OCI-M2 (cell line): ENCODE measurements at regions not wholly inside any gene's neighbourhood (a gene's known extent, or its start where the extent isn't known, plus 50 kb on each side); places are given as distances from the start of the nearest gene placed in this dataset.

Source experiments
- DNase-seq: peaks from one replicate; lab custom pipeline; 2025; ENCODE audit not compliant: unreplicated experiment; lab: John Stamatoyannopoulos, UW

- DNase-seq, result no peak
Measured at GRCh38 chr5:6910950-6911349, 197.7 kb downstream of the TENT4A start.

- no peak for DNase-seq
Measured at GRCh38 chr5:6914347-6914746, 201.1 kb downstream of the TENT4A start.

- DNase-seq, result no peak
Measured at GRCh38 chr5:6915574-6915973, 202.3 kb downstream of the TENT4A start.

- DNase-seq, result no peak
Measured at GRCh38 chr5:6918255-6918654, 205.0 kb downstream of the TENT4A start.

- no peak for DNase-seq
Measured at GRCh38 chr5:6920628-6921256, 207.5 kb downstream of the TENT4A start.

GRCh38 chr5:6926491-6927038 is 213.3 kb downstream of the TENT4A start:
- no peak for DNase-seq

- DNase-seq, result no peak
Measured at GRCh38 chr5:6936031-6936430, 222.8 kb downstream of the TENT4A start.

- no peak for DNase-seq
Measured at GRCh38 chr5:6937677-6938076, 224.4 kb downstream of the TENT4A start.

- no peak for DNase-seq
Measured at GRCh38 chr5:6941631-6942030, 228.4 kb downstream of the TENT4A start.

GRCh38 chr5:6943197-6944112 is 230.2 kb downstream of the TENT4A start:
- no peak for DNase-seq

GRCh38 chr5:6948562-6948961 is 235.3 kb downstream of the TENT4A start:
- no peak for DNase-seq

GRCh38 chr5:6949230-6949629 is 236.0 kb downstream of the TENT4A start:
- no peak for DNase-seq

- no peak for DNase-seq
Measured at GRCh38 chr5:6950250-6950649, 237.0 kb downstream of the TENT4A start.

- DNase-seq, result no peak
Measured at GRCh38 chr5:6950860-6951259, 237.6 kb downstream of the TENT4A start.

GRCh38 chr5:6961123-6961522 is 247.9 kb downstream of the TENT4A start:
- no peak for DNase-seq

- DNase-seq, result no peak
Measured at GRCh38 chr5:6961837-6962635, 248.8 kb downstream of the TENT4A start.

GRCh38 chr5:6976971-6977370 is 263.7 kb downstream of the TENT4A start:
- no peak for DNase-seq

GRCh38 chr5:6979061-6979460 is 265.8 kb downstream of the TENT4A start:
- no peak for DNase-seq

- no peak for DNase-seq
Measured at GRCh38 chr5:6989230-6989629, 276.0 kb downstream of the TENT4A start.

GRCh38 chr5:6994097-6994496 is 280.9 kb downstream of the TENT4A start:
- DNase-seq, result no peak

GRCh38 chr5:6995115-6995514 is 281.9 kb downstream of the TENT4A start:
- DNase-seq, result no peak
